IMR-90 (cell line): ENCODE measurements at regions not wholly inside any gene's neighbourhood (a gene's known extent, or its start where the extent isn't known, plus 50 kb on each side); places are given as distances from the start of the nearest gene placed in this dataset.

ENCODE experiments used
- ATAC-seq: fragments of 200-7000 bp; cut with Tn5 transposase; 2 replicates; pipeline ENCODE4 v1.9.1; 2020; ENCODE audit warnings: low read depth, mild to moderate bottlenecking, moderate library complexity
- BruUV-seq: library from RNA; stranded (reverse); fragments of 400-500 nt; replicated peaks from 2 replicates; lab custom pipeline; 2021; lab: Mats Ljungman, UMichigan
- CTCF ChIA-PET: fragments of 300-600 bp; formaldehyde crosslinking; extraction: SDS; loops from one replicate; lab custom pipeline; 2021; ENCODE audit warnings: antibody characterized with exemption; lab: Yijun Ruan, JAX
- POLR2A ChIA-PET: fragments of 300-600 bp; sonication (Branson Sonifier 250); formaldehyde crosslinking; loops from one replicate; lab custom pipeline; 2022; ENCODE audit warnings: antibody characterized with exemption; ENCODE audit not compliant: unreplicated experiment; lab: Charles Lee
- DNase-seq: peaks from one replicate; pipeline ENCODE4 v3.0.0; 2013
- H2AFZ ChIP-seq: replicated peaks from 2 replicates; pipeline ENCODE3; 2013; ENCODE audit warnings: low read length, mild to moderate bottlenecking; ENCODE audit not compliant: poor library complexity
- H2AK5ac ChIP-seq: 2 replicates; pipeline ENCODE4 v1.6.1; 2013; ENCODE audit warnings: low read depth, low read length, inconsistent platforms
- H2AK9ac ChIP-seq: replicated peaks from 2 replicates; pipeline ENCODE3; 2013; ENCODE audit warnings: mild to moderate bottlenecking, low read depth, low read length, moderate library complexity; ENCODE audit not compliant: poor library complexity
- H2BK120ac ChIP-seq: 2 replicates; pipeline ENCODE4 v1.6.1; 2013; ENCODE audit warnings: low read depth, low read length, inconsistent platforms
- H2BK15ac ChIP-seq: 3 replicates; pipeline ENCODE4 v1.6.1; 2013; ENCODE audit warnings: low read depth, low read length, inconsistent platforms
- H2BK20ac ChIP-seq: 2 replicates; pipeline ENCODE4 v1.6.1; 2013; ENCODE audit warnings: low read depth, mild to moderate bottlenecking, inconsistent platforms, low read length, moderate library complexity
- H2BK5ac ChIP-seq: 2 replicates; pipeline ENCODE4 v1.6.1; 2013; ENCODE audit warnings: mild to moderate bottlenecking, low read depth, low read length, inconsistent platforms; ENCODE audit not compliant: poor library complexity, severe bottlenecking
- H3K14ac ChIP-seq: replicated peaks from 2 replicates; pipeline ENCODE4 v1.6.1; 2013; ENCODE audit warnings: low read depth, low read length, inconsistent platforms
- H3K18ac ChIP-seq: 2 replicates; pipeline ENCODE4 v1.6.1; 2013; ENCODE audit warnings: low read depth, low read length, control low read depth
- H3K23ac ChIP-seq: 2 replicates; pipeline ENCODE4 v1.6.1; 2013; ENCODE audit warnings: low read depth, low read length, inconsistent platforms
- H3K27ac ChIP-seq: 2 replicates; pipeline ENCODE4 v1.5.1; 2013; ENCODE audit warnings: mild to moderate bottlenecking, control low read depth, low read length; ENCODE audit not compliant: insufficient read depth
- H3K27me3 ChIP-seq: 2 replicates; pipeline ENCODE4 v1.6.1; 2013; ENCODE audit warnings: low read length; ENCODE audit not compliant: control insufficient read depth, insufficient read depth
- H3K36me3 ChIP-seq: 2 replicates; pipeline ENCODE4 v1.6.1; 2013; ENCODE audit warnings: low read length, mixed read lengths; ENCODE audit not compliant: control insufficient read depth, insufficient read depth
- H3K4ac ChIP-seq: 2 replicates; pipeline ENCODE4 v1.6.1; 2013; ENCODE audit warnings: low read depth, low read length, inconsistent platforms
- H3K4me1 ChIP-seq: 2 replicates; pipeline ENCODE4 v1.6.1; 2013; ENCODE audit warnings: low read length, mixed read lengths; ENCODE audit not compliant: control insufficient read depth, insufficient read depth
- H3K4me2 ChIP-seq: 2 replicates; pipeline ENCODE4 v1.6.1; 2013; ENCODE audit warnings: low read depth, mild to moderate bottlenecking, control low read depth, low read length, moderate library complexity
- H3K4me3 ChIP-seq: 2 replicates; pipeline ENCODE4 v1.5.1; 2013; ENCODE audit warnings: low read depth, mild to moderate bottlenecking, control low read depth, low read length, moderate library complexity; ENCODE audit not compliant: insufficient read depth
- H3K56ac ChIP-seq: 2 replicates; pipeline ENCODE4 v1.6.1; 2013; ENCODE audit warnings: low read length, inconsistent platforms; ENCODE audit not compliant: insufficient read depth; ENCODE audit errors: extremely low read depth
- H3K79me1 ChIP-seq, 2 experiments: 2 replicates each; pipeline ENCODE4 v1.6.1; 2013; ENCODE audit warnings: low read length in 2 of 2, inconsistent platforms in 1 of 2, low read depth in 1 of 2
- H3K9ac ChIP-seq: 2 replicates; pipeline ENCODE4 v1.6.1; 2013; ENCODE audit warnings: low read depth, low read length, control low read depth
- H3K9me1 ChIP-seq: 2 replicates; pipeline ENCODE4 v1.6.1; 2013; ENCODE audit warnings: low read length, inconsistent platforms; ENCODE audit not compliant: insufficient read depth
- H3K9me3 ChIP-seq: 2 replicates; pipeline ENCODE4 v1.6.1; 2013; ENCODE audit warnings: low read length; ENCODE audit not compliant: control insufficient read depth, insufficient read depth
- H4K20me1 ChIP-seq: 2 replicates; pipeline ENCODE4 v1.6.1; 2013; ENCODE audit warnings: low read length, inconsistent platforms; ENCODE audit not compliant: insufficient read depth
- H4K5ac ChIP-seq: 2 replicates; pipeline ENCODE4 v1.6.1; 2013; ENCODE audit warnings: mild to moderate bottlenecking, low read depth, low read length, control low read depth
- H4K8ac ChIP-seq, 2 experiments: 2 replicates each; pipeline ENCODE4 v1.6.1; 2013; ENCODE audit warnings: low read depth in 2 of 2, low read length in 2 of 2, control low read depth in 1 of 2, inconsistent platforms in 1 of 2
- H4K91ac ChIP-seq: 2 replicates; pipeline ENCODE4 v1.6.1; 2013; ENCODE audit warnings: low read depth, low read length, inconsistent platforms; ENCODE audit not compliant: insufficient read depth
- BHLHE40 ChIP-seq: fragments of 150-350 bp; IDR thresholded peaks from 2 replicates; pipeline ENCODE4 v1.6.1; 2016; ENCODE audit warnings: mild to moderate bottlenecking, low read depth, low read length
- CEBPB ChIP-seq: IDR thresholded peaks from 2 replicates; pipeline ENCODE4 v1.6.1; 2012; ENCODE audit warnings: low read depth, low read length, improper control_type of control experiment
- CTCF ChIP-seq: conservative IDR thresholded peaks from 2 replicates; pipeline ENCODE4 v1.5.1; 2012; ENCODE audit warnings: mild to moderate bottlenecking, low read depth, low read length, improper control_type of control experiment
- MXI1 ChIP-seq: IDR thresholded peaks from 2 replicates; pipeline ENCODE4 v1.6.1; 2012; ENCODE audit warnings: low read depth, mild to moderate bottlenecking, low read length, moderate library complexity, borderline replicate concordance
- NFE2L2 ChIP-seq: fragments of 150-350 bp; IDR thresholded peaks from 2 replicates; pipeline ENCODE4 v1.6.1; 2016; ENCODE audit warnings: low read depth, mild to moderate bottlenecking, low read length
- RAD21 ChIP-seq: IDR thresholded peaks from 2 replicates; pipeline ENCODE4 v1.6.1; 2012; ENCODE audit warnings: low read length, improper control_type of control experiment
- RCOR1 ChIP-seq: IDR thresholded peaks from 2 replicates; pipeline ENCODE4 v1.6.1; 2012; ENCODE audit warnings: mild to moderate bottlenecking, low read length, improper control_type of control experiment; ENCODE audit not compliant: insufficient replicate concordance
- RFX5 ChIP-seq: IDR thresholded peaks from 2 replicates; pipeline ENCODE4 v1.8.0; 2012; ENCODE audit warnings: low read depth, mild to moderate bottlenecking, low read length, moderate library complexity
- USF2 ChIP-seq: fragments of 150-350 bp; IDR thresholded peaks from 2 replicates; pipeline ENCODE4 v1.6.1; 2017; ENCODE audit warnings: mild to moderate bottlenecking, antibody characterized with exemption, low read length, low read depth
- WGBS, 2 experiments: methylation state at CpG; one replicate each; pipeline versions ENCODE4 v1.1.5 to v1.1.7; 2013; ENCODE audit warnings: missing lambda C conversion rate in 2 of 2; ENCODE audit not compliant: insufficient read length in 1 of 2; ENCODE audit errors: extremely low coverage in 2 of 2; 5-methylcytosine and 5-hydroxymethylcytosine counted together
- dilution Hi-C: fragments of 300-500 bp; cut with HindIII; formaldehyde crosslinking; loops from one replicate; pipeline ENCODE4 v1.14.3; 2018; ENCODE audit warnings: low sequenced_read_pairs; ENCODE audit not compliant: unreplicated experiment
- in situ Hi-C: fragments of 300-500 bp; cut with MboI; formaldehyde crosslinking; loops from 3 replicates; pipeline ENCODE4 v1.14.3; 2019; ENCODE audit warnings: low sequenced_read_pairs, inconsistent platforms, mixed read lengths
- intact Hi-C: fragments of 100-400 bp; cut with micrococcal nuclease; formaldehyde crosslinking; loops from 2 replicates; pipeline ENCODE4 v1.10.0; 2022

- CTCF ChIA-PET: no interaction called here
- Histone ChIP-seq H2BK5ac (no peak overlapping the region), H3K27ac (no peak overlapping the region), H3K4me3 (no peak overlapping the region), H3K9me3 (peaks cover 16% of the 10 kb centered on the region), H2BK15ac (no peak overlapping the region), H4K20me1 (no peaks in the 10 kb centered on the region), H2AK5ac (no peak overlapping the region), H2AK9ac (no peak overlapping the region), H3K4ac (no peak overlapping the region), H3K27me3 (no peaks in the 10 kb centered on the region), H4K91ac (no peak overlapping the region), H3K56ac (no peak overlapping the region), H4K5ac (no peak overlapping the region), H2BK120ac (no peak overlapping the region), H3K4me2 (no peak overlapping the region), H2BK20ac (no peak overlapping the region), H3K18ac (no peak overlapping the region), H3K79me1 (no peaks in the 10 kb centered on the region), H3K14ac (no peak overlapping the region), H3K23ac (no peak overlapping the region), H4K8ac (no peak overlapping the region), H3K9me1 (no peaks in the 10 kb centered on the region), H3K4me1 (no peaks in the 10 kb centered on the region), H3K9ac (no peak overlapping the region), H2AFZ (no peak overlapping the region), H3K36me3 (no peaks in the 10 kb centered on the region)
- in situ Hi-C loops: no loop called here
- intact Hi-C loops: no loop called here
- whole genome bisulfite sequencing, 2 experiments: no CpG with 5 or more reads among the region's 1 CpG
- no peak for TF ChIP-seq MXI1
- TF ChIP-seq CEBPB: no peak
- TF ChIP-seq NFE2L2: no peak
- no peak for TF ChIP-seq RAD21
- no peak for TF ChIP-seq CTCF
- TF ChIP-seq USF2: no peak
- no peak for TF ChIP-seq RFX5
- no peak for TF ChIP-seq BHLHE40
- no peak for TF ChIP-seq RCOR1
- DNase-seq: no peak
- POLR2A ChIA-PET: no interaction called here
- no peak for ATAC-seq
- no TSS peak for BruUV-seq
- dilution Hi-C loops: no loop called here
Measured at GRCh38 chr13:55439450-55439849, 1701.3 kb upstream of the PRR20A start.
